ENCODE measurements at regions not wholly inside any gene's neighbourhood (a gene's known extent, or its start where the extent isn't known, plus 50 kb on each side); places are given as distances from the start of the nearest gene placed in this dataset.

- H3K36me3 ChIP-seq (replicated peaks; ENCODE audit: insufficient read depth, low read length): no peaks in the 10 kb centered on the region
- H3K9me2 ChIP-seq (replicated peaks; ENCODE audit: insufficient read depth, low read length): no peaks in the 10 kb centered on the region
- DNase-seq: no peak
- no peak overlapping the region for H3K27ac ChIP-seq (ENCODE audit: low read length)
- no peaks in the 10 kb centered on the region for H3K27me3 ChIP-seq (replicated peaks; ENCODE audit: insufficient read depth, low read length)
- H4K20me1 ChIP-seq (ENCODE audit: insufficient read depth, low read length): no peaks in the 10 kb centered on the region
- no peak overlapping the region for H3K4me3 ChIP-seq (ENCODE audit: low read length)
- no peaks in the 10 kb centered on the region for H3K4me1 ChIP-seq (ENCODE audit: low read length)
- H3K79me2 ChIP-seq (ENCODE audit: low read length): no peaks in the 10 kb centered on the region
- no peak overlapping the region for H3K4me2 ChIP-seq (ENCODE audit: low read depth, low read length)
- no peaks in the 10 kb centered on the region for H3K9me3 ChIP-seq (replicated peaks; ENCODE audit: insufficient read depth, low read length)
- H3K9ac ChIP-seq (ENCODE audit: low read length): no peak overlapping the region
- H2AFZ ChIP-seq (ENCODE audit: low read length): no peak overlapping the region
- TF ChIP-seq, protein P1, sequence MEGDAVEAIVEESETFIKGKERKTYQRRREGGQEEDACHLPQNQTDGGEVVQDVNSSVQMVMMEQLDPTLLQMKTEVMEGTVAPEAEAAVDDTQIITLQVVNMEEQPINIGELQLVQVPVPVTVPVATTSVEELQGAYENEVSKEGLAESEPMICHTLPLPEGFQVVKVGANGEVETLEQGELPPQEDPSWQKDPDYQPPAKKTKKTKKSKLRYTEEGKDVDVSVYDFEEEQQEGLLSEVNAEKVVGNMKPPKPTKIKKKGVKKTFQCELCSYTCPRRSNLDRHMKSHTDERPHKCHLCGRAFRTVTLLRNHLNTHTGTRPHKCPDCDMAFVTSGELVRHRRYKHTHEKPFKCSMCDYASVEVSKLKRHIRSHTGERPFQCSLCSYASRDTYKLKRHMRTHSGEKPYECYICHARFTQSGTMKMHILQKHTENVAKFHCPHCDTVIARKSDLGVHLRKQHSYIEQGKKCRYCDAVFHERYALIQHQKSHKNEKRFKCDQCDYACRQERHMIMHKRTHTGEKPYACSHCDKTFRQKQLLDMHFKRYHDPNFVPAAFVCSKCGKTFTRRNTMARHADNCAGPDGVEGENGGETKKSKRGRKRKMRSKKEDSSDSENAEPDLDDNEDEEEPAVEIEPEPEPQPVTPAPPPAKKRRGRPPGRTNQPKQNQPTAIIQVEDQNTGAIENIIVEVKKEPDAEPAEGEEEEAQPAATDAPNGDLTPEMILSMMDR (IDR thresholded peaks at IDR 0.05; ENCODE audit: low read length): no peak
- TF ChIP-seq EZH2phosphoT487 (IDR thresholded peaks at IDR 0.05; ENCODE audit: low read length): no peak
- TF ChIP-seq EZH2 (optimal IDR thresholded peaks at IDR 0.05; ENCODE audit: low read depth, low read length): no peak
- H3F3A ChIP-seq (ENCODE audit: insufficient read depth, low read length): no peaks in the 10 kb centered on the region
Observed at GRCh38 chr15:39360452-39360851, 220.4 kb upstream of the THBS1 start.

DNA sequence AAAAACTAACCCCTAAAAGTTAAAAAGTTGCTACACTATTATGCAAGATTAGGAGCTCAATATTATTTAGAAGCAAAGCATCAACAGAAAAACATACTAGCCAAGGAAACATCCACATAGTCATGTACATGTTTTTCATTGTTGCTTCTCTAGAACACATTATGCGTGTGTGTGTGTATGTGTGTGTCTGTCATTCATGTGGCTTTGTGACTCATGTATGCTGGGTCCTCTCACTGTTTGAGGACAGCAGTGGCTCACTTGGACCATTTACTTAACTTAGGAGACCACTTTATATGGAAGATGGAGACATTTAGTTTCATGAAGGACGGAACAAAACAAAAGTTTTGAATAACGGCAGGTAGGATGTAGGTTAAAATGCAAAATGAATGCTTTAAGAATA is 219.4 kb upstream of the THBS1 start:
- no peaks in the 10 kb centered on the region for H4K20me1 ChIP-seq (ENCODE audit: insufficient read depth, low read length)
- H3K9me3 ChIP-seq (replicated peaks; ENCODE audit: insufficient read depth, low read length): no peaks in the 10 kb centered on the region
- TF ChIP-seq EZH2phosphoT487 (IDR thresholded peaks at IDR 0.05; ENCODE audit: low read length): no peak
- TF ChIP-seq EZH2 (optimal IDR thresholded peaks at IDR 0.05; ENCODE audit: low read depth, low read length): no peak
- TF ChIP-seq, protein P1 (IDR thresholded peaks at IDR 0.05; ENCODE audit: low read length): no peak
- H3K79me2 ChIP-seq (ENCODE audit: low read length): no peaks in the 10 kb centered on the region
- no peak for DNase-seq
- H3K9me2 ChIP-seq (replicated peaks; ENCODE audit: insufficient read depth, low read length): no peaks in the 10 kb centered on the region
- H3F3A ChIP-seq (ENCODE audit: insufficient read depth, low read length): no peaks in the 10 kb centered on the region
- no peaks in the 10 kb centered on the region for H3K27me3 ChIP-seq (replicated peaks; ENCODE audit: insufficient read depth, low read length)
- H3K4me3 ChIP-seq (ENCODE audit: low read length): no peak overlapping the region
- no peak overlapping the region for H2AFZ ChIP-seq (ENCODE audit: low read length)
- no peaks in the 10 kb centered on the region for H3K4me1 ChIP-seq (ENCODE audit: low read length)
- H3K4me2 ChIP-seq (ENCODE audit: low read depth, low read length): no peak overlapping the region
- H3K27ac ChIP-seq (ENCODE audit: low read length): no peak overlapping the region
- H3K36me3 ChIP-seq (replicated peaks; ENCODE audit: insufficient read depth, low read length): no peaks in the 10 kb centered on the region
- H3K9ac ChIP-seq (ENCODE audit: low read length): no peak overlapping the region

GRCh38 chr15:39362821-39363561 is 217.9 kb upstream of the THBS1 start:
- H3K4me1 ChIP-seq (ENCODE audit: low read length): no peaks in the 10 kb centered on the region
- no peak for DNase-seq
- no peaks in the 10 kb centered on the region for H3K36me3 ChIP-seq (replicated peaks; ENCODE audit: insufficient read depth, low read length)
- H3K9me2 ChIP-seq (replicated peaks; ENCODE audit: insufficient read depth, low read length): no peaks in the 10 kb centered on the region
- no peak overlapping the region for H3K4me3 ChIP-seq (ENCODE audit: low read length)
- H2AFZ ChIP-seq (ENCODE audit: low read length): no peak overlapping the region
- no peaks in the 10 kb centered on the region for H3F3A ChIP-seq (ENCODE audit: insufficient read depth, low read length)
- H3K27me3 ChIP-seq (replicated peaks; ENCODE audit: insufficient read depth, low read length): no peaks in the 10 kb centered on the region
- H3K27ac ChIP-seq (ENCODE audit: low read length): no peak overlapping the region
- no peak overlapping the region for H3K9ac ChIP-seq (ENCODE audit: low read length)
- H3K79me2 ChIP-seq (ENCODE audit: low read length): no peaks in the 10 kb centered on the region
- no peak overlapping the region for H3K4me2 ChIP-seq (ENCODE audit: low read depth, low read length)
- TF ChIP-seq, protein P1 (IDR thresholded peaks at IDR 0.05; ENCODE audit: low read length): no peak
- TF ChIP-seq EZH2 (optimal IDR thresholded peaks at IDR 0.05; ENCODE audit: low read depth, low read length) (no peak), EZH2phosphoT487 (IDR thresholded peaks at IDR 0.05; ENCODE audit: low read length) (no peak)
- no peaks in the 10 kb centered on the region for H3K9me3 ChIP-seq (replicated peaks; ENCODE audit: insufficient read depth, low read length)
- H4K20me1 ChIP-seq (ENCODE audit: insufficient read depth, low read length): no peaks in the 10 kb centered on the region

Measured in MM.1S (cell line).